Loucy (cell line): ENCODE measurements at regions not wholly inside any gene's neighbourhood (a gene's known extent, or its start where the extent isn't known, plus 50 kb on each side); places are given as distances from the start of the nearest gene placed in this dataset.

ENCODE experiments used
- H2AFZ ChIP-seq: fragments of 200-600 bp; sonication (generic); 2 replicates; pipeline ENCODE4 v1.6.0; 2016; ENCODE audit warnings: antibody characterized with exemption, mild to moderate bottlenecking, low read length, moderate library complexity
- H3F3A ChIP-seq: fragments of 200-600 bp; 2 replicates; pipeline ENCODE4 v1.6.0; 2016; ENCODE audit warnings: antibody characterized with exemption, low read depth, mild to moderate bottlenecking
- H3K27me3 ChIP-seq: fragments of 200-600 bp; sonication (generic); 2 replicates; pipeline ENCODE4 v1.6.1; 2014; ENCODE audit warnings: low read length, mild to moderate bottlenecking; ENCODE audit not compliant: insufficient read depth, poor library complexity, severe bottlenecking
- H3K36me3 ChIP-seq: fragments of 200-600 bp; sonication (generic); 2 replicates; pipeline ENCODE4 v1.6.1; 2016; ENCODE audit warnings: low read length; ENCODE audit not compliant: insufficient read depth
- H3K4me1 ChIP-seq: fragments of 200-600 bp; sonication (generic); 2 replicates; pipeline ENCODE4 v1.5.1; 2014; ENCODE audit warnings: low read length, mild to moderate bottlenecking; ENCODE audit not compliant: insufficient read depth, poor library complexity, severe bottlenecking
- H3K4me2 ChIP-seq: fragments of 200-600 bp; sonication (generic); 2 replicates; pipeline ENCODE4 v1.6.0; 2014; ENCODE audit warnings: antibody characterized with exemption, low read length, low read depth, mild to moderate bottlenecking; ENCODE audit not compliant: poor library complexity, severe bottlenecking
- H3K4me3 ChIP-seq: fragments of 200-600 bp; sonication (generic); 2 replicates; pipeline ENCODE4 v1.5.1; 2014; ENCODE audit warnings: low read length, mild to moderate bottlenecking, mixed read lengths; ENCODE audit not compliant: poor library complexity, severe bottlenecking
- H3K79me2 ChIP-seq: fragments of 200-600 bp; sonication (generic); 2 replicates; pipeline ENCODE4 v1.6.1; 2014; ENCODE audit warnings: low read length; ENCODE audit not compliant: insufficient read depth
- H3K9ac ChIP-seq: fragments of 200-600 bp; sonication (generic); 2 replicates; pipeline ENCODE4 v1.6.0; 2014; ENCODE audit warnings: mild to moderate bottlenecking, low read depth, low read length, moderate library complexity; ENCODE audit not compliant: poor library complexity, severe bottlenecking
- H3K9me2 ChIP-seq: fragments of 200-600 bp; sonication (generic); replicated peaks from 2 replicates; pipeline ENCODE4 v1.6.1; 2016; ENCODE audit warnings: low read depth, low read length, mixed read lengths
- H3K9me3 ChIP-seq: fragments of 200-600 bp; sonication (generic); 2 replicates; pipeline ENCODE4 v1.6.1; 2014; ENCODE audit warnings: mild to moderate bottlenecking, antibody characterized with exemption, low read length, low read depth; ENCODE audit not compliant: insufficient read depth
- H4K20me1 ChIP-seq: fragments of 200-600 bp; sonication (generic); 2 replicates; pipeline ENCODE4 v1.6.0; 2014; ENCODE audit warnings: antibody characterized with exemption, low read length, mild to moderate bottlenecking; ENCODE audit not compliant: insufficient read depth, poor library complexity, severe bottlenecking
- EZH2phosphoT487 ChIP-seq: fragments of 200-600 bp; IDR thresholded peaks from 2 replicates; pipeline ENCODE4 v1.6.1; 2018; ENCODE audit warnings: antibody characterized with exemption, mild to moderate bottlenecking, moderate library complexity, borderline replicate concordance
- TF ChIP-seq, protein P1 (sequence below): fragments of 200-600 bp; sonication (generic); conservative IDR thresholded peaks from 2 replicates; pipeline ENCODE4 v1.5.1; 2014; ENCODE audit warnings: mild to moderate bottlenecking, antibody characterized with exemption, low read length

DNA sequence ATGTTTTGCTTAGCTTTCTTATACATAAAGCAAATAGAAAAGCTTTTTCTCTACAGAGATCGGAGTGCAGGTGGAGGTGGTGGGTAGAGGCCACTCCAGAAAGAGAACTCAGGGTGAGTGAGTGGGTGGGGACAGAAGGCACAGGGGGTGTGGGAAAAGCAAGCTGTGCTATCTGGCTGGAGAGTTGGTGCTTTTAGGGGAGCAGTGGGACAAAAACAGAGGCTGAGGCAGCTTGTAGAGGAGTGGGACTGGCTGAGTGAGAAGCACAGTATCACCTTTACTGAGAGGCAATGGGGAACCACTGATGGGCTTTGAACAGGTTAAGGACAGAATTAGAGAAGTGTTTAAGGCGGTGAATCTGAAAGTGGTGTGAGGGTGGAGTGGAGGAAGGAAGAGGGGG lies 275.3 kb downstream of the TCF7L2 start:
- Histone ChIP-seq H3K36me3 (no peaks in the 10 kb centered on the region), H3K9ac (no peak overlapping the region), H3K27me3 (peaks cover 6% of the 10 kb centered on the region), H3K4me1 (peaks cover 11% of the 10 kb centered on the region), H3F3A (no peaks in the 10 kb centered on the region), H3K9me2 (no peaks in the 10 kb centered on the region), H3K4me2 (no peak overlapping the region), H3K9me3 (no peaks in the 10 kb centered on the region), H3K79me2 (no peaks in the 10 kb centered on the region), H2AFZ (no peak overlapping the region), H3K4me3 (no peak overlapping the region), H4K20me1 (no peaks in the 10 kb centered on the region)
- TF ChIP-seq, protein P1, sequence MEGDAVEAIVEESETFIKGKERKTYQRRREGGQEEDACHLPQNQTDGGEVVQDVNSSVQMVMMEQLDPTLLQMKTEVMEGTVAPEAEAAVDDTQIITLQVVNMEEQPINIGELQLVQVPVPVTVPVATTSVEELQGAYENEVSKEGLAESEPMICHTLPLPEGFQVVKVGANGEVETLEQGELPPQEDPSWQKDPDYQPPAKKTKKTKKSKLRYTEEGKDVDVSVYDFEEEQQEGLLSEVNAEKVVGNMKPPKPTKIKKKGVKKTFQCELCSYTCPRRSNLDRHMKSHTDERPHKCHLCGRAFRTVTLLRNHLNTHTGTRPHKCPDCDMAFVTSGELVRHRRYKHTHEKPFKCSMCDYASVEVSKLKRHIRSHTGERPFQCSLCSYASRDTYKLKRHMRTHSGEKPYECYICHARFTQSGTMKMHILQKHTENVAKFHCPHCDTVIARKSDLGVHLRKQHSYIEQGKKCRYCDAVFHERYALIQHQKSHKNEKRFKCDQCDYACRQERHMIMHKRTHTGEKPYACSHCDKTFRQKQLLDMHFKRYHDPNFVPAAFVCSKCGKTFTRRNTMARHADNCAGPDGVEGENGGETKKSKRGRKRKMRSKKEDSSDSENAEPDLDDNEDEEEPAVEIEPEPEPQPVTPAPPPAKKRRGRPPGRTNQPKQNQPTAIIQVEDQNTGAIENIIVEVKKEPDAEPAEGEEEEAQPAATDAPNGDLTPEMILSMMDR, result no peak
- TF ChIP-seq EZH2phosphoT487, result no peak

DNA sequence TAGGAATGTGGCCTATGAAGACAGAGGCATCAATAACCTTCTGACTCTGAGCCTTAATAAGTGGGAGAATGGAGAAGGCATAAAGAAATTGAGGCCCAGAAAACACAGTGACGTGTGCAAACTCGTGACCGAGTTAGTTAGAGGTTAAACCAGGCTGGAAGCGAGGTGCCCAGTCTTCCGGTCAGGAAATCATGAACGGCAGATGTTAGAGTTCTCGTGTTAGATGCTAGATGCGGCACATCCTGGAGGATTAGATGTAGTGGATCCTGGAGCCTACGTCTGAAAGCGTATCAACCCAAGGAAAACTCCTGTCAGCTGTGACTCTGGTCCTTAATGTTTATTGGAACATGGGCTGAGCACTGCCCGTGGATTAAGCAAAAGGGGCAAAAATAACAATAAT lies 275.9 kb downstream of the TCF7L2 start:
- Histone ChIP-seq H2AFZ (no peak overlapping the region), H3K4me3 (no peak overlapping the region), H3K9me2 (no peaks in the 10 kb centered on the region), H3K36me3 (no peaks in the 10 kb centered on the region), H3K9me3 (no peaks in the 10 kb centered on the region), H3K79me2 (no peaks in the 10 kb centered on the region), H3K27me3 (peaks cover 6% of the 10 kb centered on the region), H4K20me1 (no peaks in the 10 kb centered on the region), H3K4me2 (no peak overlapping the region), H3K4me1 (peaks cover 11% of the 10 kb centered on the region), H3K9ac (no peak overlapping the region), H3F3A (no peaks in the 10 kb centered on the region)
- TF ChIP-seq, protein P1, result no peak

DNA sequence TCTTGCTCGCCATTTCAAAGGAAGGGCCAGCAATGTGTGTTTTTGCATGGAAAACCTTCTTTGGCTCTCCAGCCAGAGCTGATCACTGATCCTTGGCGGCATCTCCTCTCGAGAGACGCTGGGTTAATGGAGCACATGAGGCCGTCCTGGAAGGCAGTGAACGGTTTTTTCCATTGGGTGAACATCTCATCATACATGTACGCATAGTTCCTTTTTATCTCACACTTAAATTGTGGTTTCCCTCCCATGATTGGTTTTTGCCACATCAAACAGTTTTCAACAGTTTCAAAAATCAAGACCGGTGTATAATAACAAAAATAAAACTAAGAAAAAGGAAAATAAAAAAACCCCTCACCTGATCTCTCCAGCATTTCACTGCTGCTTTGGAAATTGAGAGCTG lies 276.4 kb downstream of the TCF7L2 start:
- Histone ChIP-seq H3K79me2 (no peaks in the 10 kb centered on the region), H3K9me2 (no peaks in the 10 kb centered on the region), H2AFZ (no peak overlapping the region), H4K20me1 (no peaks in the 10 kb centered on the region), H3K9me3 (no peaks in the 10 kb centered on the region), H3K36me3 (no peaks in the 10 kb centered on the region), H3F3A (no peaks in the 10 kb centered on the region), H3K4me2 (peak overlapping the region; percentile 22), H3K9ac (no peak overlapping the region), H3K27me3 (peaks cover 6% of the 10 kb centered on the region), H3K4me1 (peaks cover 11% of the 10 kb centered on the region), H3K4me3 (peak overlapping the region; percentile 4)
- TF ChIP-seq, protein P1, result no peak
- no peak for TF ChIP-seq EZH2phosphoT487
